Hypothalamus (tissue), 51 donors: ENCODE measurements at regions not wholly inside any gene's neighbourhood (a gene's known extent, or its start where the extent isn't known, plus 50 kb on each side); places are given as distances from the start of the nearest gene placed in this dataset.

ENCODE experiments used
- DNase-seq, 51 donors: peaks; one replicate each; lab custom pipeline; 2025; lab: John Stamatoyannopoulos, UW

DNA sequence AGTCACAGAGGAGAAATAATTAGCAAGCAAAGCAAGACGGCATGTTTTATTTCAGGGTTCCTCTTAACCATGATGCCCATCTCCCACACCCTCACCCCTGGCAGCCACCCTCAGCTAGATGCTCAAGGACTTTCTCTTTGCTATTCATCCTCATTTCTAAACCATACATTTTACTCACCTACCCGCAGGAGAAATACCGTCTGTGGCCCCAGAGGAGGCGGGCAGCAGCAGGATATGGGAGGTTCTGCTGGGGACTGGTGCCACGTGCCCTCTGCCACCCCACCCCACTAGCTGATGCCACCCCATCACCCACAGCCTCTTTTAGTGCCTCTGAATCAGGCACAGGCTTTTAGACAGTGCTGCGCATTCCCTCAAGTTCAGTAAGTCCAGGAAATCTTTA lies 168.7 kb upstream of the ITGB1 start:
- no peak for DNase-seq

DNA sequence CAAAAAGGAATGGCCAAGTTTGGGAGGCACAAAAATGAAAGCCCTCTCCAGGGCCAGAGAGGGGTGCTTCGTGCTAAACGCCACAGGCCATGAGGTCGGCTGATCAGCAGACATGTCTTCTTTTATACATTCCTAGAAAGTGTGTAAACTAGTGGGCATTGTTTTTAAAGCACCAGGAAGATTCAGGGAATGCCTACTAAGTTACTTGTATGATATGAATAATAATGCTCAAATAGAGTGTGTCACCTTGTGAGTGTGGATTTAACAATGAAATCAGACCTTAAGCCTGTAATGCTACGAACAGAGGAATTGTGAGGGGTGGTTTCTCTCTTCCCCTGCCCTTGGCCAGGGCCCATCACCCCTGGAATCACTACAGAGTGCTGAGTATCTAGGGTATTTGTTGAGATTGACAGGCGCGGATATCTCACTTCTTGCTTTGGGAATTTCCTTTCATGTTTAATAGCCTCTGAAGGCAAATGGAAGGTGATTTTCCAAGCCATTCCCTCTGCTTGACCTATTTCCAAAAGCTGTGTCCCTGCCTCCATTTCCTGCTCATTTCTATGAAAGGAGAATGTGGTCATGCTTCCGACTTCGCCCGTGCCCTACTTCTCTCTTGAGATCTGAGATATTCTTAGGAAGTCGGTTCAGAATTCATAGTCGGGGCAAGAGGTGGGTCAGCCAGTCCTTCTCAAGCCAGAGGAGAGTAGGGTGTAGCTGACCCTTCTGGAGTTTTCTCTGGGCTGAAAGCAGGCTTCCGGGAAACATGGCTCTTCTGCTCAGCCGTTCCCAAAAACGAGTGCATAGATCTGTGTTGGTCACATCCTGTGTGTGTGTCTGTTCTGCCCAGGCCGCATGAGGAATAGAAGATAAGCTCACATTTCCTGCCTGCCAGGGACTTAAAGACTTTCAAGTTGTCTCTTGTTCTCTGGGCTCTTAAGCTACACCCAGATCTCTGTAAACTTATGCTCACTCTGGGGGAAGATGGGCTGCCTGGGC lies 167.8 kb upstream of the ITGB1 start:
- no peak for DNase-seq

DNA sequence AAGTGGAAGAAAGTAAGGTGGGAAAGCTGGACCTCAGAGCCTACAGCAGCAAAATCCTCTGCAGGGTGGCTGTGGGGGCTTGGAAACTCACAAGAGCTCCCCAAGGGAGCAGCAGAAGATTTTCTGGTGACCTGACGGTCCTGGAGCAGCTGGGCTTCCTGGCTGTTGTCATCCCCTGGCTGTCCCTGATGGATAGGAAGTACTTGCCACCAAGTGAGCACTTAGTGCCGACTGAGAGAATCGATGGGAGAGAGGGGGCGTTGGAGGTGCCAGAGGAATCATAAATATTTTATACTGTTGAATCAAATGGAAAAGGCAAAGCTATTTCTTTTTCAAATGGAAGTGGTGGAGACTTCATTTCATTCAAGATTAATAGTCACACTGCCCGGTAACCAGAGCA lies 167.1 kb upstream of the ITGB1 start:
- no peak for DNase-seq

DNA sequence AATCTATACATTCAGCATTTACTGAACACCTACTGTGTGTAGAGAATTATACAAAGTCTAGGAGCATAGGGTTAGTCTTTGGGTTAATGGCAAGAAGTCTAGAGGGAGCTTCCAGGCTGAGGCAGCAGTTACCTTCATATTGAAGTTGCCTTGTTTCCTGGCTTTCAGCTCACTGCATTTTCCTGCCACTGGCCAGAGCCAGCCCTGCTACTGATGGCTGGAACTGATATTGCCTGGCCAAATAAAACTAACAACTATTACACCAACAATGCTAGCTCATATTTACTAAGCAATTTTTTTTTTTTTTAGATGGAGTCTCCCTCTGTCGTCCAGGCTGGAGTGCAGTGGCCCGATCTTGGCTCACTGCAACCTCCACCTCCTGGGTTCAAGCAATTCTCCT lies 165.7 kb upstream of the ITGB1 start:
- DNase-seq: no peak

DNA sequence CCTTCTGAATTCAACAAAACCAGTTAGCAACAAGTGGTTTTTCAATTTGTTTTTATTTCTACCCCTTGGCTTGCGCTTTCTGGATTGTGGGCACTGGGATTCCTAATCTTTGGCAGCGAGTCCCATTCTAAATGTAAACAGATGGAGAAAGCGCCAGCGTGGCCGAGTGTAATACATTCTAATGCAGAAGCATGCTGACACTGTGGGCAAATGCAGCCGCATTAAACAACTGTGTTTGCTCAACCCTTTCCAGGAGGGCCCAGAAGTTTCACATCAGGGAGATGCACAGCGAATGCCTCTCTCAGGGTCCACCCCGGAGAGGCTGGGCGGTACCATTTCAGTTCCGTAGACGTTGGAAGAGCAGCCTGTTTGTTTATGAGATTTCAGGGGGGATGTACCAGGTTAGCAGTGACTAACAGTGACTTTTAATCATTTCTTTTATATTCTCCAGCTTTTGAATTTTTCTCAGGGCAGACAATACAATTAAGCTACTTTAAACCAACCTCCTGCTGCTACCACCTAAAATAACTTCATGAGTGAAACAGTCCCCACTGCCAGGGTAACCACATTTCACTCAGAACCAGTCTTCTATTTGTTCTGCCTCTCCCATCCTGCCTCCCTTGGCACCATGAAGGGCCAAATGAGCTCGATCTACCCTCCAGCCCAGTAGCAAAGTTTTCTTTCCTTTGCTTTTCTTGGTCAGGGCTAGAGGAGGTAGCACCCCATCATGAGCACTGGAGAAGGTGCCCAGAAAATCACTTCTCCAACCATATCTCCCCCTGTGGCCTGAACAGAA lies 164.2 kb upstream of the ITGB1 start:
- no peak for DNase-seq

DNA sequence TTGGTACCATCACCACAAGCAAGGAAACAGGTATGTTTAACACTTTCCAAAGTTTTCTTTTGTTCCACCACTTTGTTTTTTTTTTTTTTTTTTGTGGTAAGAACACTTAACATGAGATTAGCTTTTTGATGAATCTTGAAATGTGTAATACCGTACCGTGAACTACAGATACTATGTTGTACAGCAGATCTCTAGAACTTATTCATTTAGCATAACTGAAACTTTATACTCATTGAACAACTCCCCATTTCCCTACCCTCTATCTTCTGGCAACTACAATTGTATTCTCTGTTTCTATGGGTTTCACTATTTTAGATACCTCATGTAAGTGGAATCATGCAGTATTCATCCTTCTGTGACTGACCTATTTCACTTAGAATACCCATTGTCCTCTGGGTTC lies 162.7 kb upstream of the ITGB1 start:
- DNase-seq: no peak

DNA sequence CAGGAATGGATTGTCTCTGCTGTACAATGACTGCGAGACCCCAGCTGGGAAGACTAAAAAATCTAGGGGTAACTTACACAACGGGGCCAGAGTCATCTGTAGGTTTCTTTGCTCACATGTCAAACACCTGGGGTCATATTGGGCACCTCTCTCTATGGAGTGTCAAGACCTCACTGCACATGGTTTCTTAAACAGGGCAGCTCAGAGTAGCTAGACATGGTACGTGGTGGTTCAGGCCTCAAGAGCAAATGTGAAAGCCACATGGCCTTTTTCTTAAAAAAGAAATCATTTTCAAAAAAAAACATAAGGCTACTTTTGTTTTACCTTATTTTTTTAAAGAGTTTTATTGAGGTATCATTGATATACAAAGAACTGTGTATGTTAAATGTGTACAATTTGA lies 162.2 kb upstream of the ITGB1 start:
- no peak for DNase-seq

DNA sequence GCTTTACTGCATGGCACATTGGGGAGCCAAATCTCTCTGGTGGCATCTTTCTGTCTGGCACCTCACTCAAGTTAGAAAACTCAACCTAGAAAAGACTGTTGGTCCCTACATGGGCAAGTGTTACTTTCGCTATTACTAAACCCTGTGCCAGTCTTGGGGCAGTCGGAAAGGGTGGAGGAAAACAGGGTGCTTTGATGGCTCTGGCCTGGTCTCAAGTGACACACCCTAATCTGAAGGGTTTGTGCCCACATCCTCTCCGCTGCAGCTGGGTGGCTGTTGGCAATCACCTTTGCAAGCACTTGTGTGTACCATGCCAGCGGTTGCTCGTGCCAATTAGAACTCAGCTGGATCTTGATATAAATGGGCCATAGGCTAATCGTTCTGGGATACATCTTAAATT lies 159.8 kb upstream of the ITGB1 start:
- DNase-seq: no peak

DNA sequence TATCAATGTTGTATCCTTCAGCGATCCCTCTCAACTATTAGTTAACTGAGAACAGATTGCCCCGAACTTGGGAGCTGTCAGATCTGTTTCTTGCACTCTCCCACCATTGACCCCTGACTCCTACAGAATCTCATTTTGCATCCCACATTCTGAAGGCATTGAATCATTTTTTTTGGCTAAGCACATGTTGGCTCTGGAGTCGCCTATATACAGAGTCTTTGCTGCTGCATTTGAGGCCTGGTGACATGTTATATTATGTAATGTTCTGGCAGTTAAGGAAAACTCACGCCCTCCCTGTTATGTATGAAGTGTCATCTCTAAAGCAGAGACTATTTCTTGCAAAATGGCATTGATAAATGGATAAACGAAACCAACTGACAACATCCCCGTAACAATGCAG lies 159.2 kb upstream of the ITGB1 start:
- DNase-seq: no peak

DNA sequence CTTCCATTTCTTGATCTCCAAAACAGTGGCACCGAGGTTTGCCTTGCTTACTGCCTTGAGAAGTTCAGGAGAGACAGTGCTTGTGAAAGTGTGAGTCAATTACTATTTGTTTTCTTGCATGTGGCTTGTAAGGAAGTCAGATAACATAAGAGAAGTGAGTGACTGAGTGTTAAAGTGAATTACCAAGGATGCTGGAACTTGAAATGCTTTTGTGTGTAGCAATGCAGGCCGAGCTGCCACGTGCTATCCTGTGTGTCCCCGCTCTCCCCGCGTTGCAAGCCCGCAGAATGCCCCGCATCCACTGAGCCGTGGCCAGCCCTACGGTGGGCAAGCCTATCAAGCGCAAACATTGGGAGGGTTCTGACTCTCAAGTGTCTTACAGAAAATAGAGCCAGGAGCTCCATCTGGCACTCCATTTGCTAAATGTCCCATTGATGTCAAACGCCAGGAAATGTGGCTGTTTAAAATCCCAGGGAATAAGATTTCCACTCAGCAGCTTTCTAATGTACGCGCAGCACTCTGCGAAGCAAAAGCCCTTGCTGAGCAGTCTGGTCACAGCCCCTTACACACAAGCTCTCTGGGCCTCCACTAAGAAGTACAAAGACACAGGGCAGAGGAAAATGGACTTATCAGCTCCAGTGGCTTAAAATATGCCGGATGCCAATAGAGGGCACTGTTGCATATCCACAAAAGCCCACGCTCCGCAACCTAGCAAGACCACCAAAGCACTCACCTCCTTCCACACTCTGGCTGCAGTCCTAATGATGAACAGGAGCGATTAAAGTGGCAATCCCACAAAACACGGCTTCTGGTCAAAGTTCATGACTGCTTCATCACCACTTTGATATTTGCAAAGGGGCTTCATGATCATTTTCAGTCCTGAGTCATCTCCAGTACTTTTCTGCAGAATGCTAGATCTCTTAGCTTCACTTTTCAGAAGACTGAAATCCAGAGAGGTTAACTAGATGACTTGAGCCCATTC lies 158.0 kb upstream of the ITGB1 start:
- peak in 8 of 51 donors; percentile 0 to 27 (median 8) for DNase-seq

DNA sequence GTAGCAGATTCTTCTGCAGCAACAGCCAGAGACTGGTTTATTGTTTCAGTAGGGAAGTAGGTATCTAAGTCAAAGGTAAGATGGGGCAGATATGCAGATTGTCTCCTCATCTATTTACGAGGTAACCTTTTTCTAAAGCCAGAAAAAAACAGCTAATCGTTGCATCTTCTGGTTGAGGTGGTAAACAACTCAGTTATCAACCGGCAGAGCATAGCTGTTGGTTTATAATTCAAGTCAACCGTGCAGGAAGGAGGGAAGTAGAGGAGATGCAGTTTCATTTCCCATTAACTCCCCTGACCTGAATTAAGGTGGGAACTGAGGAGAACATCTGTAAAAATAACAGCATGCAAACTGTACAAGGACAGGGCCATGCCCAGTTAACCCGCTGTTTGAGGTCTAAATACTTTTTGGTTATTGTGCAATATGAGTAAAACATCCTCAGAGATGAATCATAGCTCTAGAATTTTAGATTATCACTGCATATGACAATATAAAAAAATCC lies 156.5 kb upstream of the ITGB1 start:
- DNase-seq: no peak

DNA sequence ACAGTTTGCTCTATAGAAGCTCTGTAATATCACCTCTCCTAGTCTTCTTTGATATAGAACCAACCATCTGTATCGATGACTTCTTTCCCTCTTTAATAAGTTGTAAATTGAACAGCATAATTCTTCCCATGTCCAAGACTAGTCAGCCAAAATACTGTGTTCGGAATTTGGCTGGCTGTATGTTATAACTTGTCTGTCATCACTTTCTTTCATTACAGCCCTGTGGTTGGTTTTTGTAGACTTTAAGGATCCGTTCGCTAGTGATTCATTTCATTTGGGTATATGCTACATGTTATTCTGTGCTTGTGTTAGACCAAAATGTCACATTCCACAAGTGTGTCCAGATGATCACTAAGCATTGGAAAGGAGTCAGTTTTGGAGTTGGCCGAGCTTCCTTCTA lies 155.4 kb upstream of the ITGB1 start:
- DNase-seq: no peak

DNA sequence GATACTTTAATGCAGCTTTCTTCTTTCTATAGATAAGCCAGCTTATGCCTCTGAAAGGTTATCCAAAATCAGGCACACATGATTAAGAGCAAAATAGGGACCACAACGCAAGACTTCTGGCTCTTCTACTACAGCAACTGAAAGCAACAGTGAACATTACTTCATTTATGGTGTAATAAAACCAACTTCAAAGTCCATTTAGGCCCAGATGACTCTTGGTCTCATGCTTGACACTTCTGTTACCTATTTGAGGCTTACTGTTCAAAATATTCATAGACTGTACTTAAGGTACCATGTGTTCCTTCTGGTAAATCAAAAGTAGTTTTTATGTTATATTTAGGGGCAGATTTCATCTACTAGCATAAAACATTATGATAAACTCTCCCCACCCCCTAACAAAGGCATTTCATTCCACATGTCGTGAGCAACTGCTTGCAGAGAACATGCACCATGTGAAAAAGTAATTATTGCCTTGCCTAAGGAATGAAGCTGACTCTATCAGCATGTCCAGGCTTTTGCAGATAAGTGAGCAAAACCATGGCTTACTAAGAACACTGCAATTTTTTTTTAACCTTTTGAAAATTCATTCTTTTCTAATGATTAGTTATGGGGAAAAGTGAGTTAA lies 154.9 kb upstream of the ITGB1 start:
- DNase-seq: no peak

DNA sequence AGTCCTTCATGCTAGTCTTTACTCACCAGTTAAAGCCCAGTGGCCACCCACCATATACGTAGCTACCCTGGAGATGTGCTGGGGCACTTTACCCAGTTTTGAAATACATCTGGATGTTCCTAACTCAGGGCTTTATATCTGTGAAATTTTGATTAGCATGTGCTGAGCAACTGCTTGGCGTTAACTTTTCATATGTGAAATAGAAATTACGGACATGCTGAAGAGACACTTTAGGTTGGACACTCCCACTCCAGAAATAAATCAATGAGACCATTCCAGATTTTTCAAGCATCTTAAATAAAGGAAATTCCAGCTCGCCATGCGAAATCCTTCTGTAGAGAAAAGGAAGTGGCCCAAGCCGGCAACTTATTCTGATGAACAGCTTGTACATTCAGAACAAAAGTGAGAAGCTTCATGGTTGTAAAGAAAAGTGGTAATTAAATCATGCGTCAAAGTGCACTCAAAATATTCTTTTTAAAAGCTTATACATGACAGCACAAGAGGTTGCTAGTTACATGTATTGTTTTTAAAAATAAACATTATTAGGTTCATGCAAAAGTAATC lies 153.5 kb upstream of the ITGB1 start:
- no peak for DNase-seq

DNA sequence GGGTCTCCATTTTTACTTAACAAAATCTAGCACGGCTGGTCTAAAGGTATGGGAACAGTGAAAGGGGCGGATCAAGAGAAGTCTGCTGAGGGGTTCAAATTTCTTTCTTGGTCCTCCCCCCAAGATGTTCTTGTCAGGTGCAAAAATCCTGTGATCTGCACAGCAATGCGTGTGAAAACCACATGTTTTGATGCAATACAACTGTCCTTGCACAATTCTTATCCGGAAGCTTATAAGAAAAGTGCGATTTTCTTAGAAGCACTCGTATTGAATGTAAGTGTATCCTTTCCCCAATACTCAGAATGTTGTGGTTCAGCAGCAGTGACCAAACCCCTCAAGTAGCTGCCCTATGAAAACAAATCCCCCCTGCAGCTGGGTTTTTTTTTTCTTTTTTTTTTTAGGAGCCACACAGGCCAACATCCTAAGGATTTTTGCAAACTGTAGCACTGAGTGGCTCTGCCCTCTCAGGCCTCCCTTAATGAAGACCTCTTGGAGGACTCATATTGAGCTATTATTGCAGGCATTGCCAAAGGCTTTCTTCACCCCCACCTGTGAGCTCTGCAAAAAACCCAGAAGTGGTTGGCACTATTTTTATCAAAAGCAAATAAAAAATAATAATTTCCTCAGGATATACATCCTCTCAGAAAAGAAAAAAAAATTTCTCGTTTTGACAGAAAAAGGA lies 151.9 kb upstream of the ITGB1 start:
- no peak for DNase-seq

DNA sequence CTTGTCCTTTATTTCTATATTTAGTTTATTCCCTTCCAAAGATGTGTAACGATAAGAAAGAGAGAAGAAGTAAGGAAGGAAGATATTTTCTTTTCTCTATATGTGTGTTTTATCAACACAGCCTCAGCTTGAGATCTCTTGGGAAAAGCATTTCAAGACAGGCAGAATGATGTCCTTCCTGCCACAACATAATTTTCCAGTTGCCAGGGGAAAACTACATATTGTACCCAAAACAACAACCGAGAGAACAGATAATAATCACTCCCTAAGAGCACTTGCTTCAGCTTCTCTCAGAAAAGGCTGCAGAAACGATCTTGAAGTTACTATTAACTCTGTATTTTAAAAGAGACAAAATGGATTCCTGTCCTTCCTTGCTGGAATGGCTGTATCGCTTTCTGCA lies 151.4 kb upstream of the ITGB1 start:
- no peak for DNase-seq

DNA sequence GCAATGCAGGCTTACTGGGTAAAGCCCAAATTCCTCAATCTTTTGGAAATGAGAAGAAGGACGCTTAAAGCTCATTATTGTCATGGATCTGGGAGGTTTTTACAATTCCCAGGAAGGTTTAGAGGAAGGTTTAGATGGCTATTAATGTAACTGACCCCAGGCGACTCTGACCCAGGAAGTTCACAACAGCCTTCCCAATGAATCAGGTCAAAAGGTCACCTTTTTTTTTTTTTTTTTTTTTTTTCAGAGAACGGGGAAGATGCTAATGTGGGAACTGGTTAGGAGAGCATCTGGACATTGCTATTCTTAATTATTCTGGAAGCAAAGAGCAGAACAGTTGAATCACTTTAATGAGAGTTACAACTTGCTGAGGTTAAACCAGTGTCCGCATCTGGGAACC lies 149.9 kb upstream of the ITGB1 start:
- no peak for DNase-seq

DNA sequence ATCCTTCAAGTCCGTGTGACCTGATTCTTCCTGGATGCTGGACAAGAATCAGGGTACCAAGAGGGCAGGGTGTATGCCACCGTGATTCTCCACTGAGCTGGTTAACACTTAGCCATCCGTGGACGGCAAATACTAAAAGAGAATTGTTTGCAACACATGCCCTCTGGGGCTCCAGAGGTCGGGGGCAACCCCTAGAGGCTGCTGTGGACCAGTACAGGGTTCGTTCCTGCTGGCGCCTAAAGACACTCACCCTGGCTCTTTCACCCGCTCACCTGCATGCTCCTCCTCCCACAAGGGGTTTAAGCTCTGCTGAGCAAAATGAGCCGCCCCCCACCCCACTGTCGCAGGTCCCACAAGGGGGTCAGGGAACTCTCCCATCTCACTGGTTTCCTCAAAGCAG lies 148.7 kb upstream of the ITGB1 start:
- DNase-seq: no peak

DNA sequence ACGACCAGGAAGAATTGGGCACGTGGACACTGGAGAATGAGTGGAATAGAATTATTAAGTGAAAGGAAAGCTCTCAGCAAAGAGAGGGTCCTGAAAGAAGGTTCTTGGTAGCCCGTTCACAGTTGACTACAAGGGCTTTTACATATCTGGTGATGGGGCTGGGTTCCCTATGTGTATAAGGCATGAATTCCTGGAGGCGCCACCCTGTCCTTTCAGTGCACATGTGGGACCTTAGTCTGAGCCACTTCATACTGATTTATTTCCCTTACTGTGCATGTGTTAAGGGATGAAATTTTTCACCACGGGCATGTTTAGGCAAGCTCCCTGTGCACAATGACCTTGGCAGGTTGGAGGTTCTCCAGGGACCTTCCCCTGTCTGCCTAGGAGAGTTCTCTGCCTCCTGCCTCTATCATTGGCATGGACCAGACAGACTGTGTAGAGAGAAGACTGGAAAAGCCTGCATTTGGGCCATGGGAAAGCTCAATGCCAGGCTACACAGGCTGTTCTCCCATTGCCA lies 145.9 kb upstream of the ITGB1 start:
- no peak for DNase-seq
